ENCODE measurements at regions not wholly inside any gene's neighbourhood (a gene's known extent, or its start where the extent isn't known, plus 50 kb on each side); places are given as distances from the start of the nearest gene placed in this dataset.

- H3K9me1 ChIP-seq (replicated peaks; ENCODE audit: control insufficient read depth, extremely low read depth, insufficient read depth, low read length) = no peaks in the 10 kb centered on the region
- H3K4me3 ChIP-seq (replicated peaks in 1 of 3; ENCODE audit: insufficient read depth in 1 of 3, low read depth in 1 of 3, low read length in 3 of 3) = no peak overlapping the region
- no peaks in the 10 kb centered on the region for H4K20me1 ChIP-seq (replicated peaks; ENCODE audit: control insufficient read depth, extremely low read depth, insufficient read depth, low read length)
- H3K4me1 ChIP-seq (ENCODE audit: control insufficient read depth, extremely low read depth, insufficient read depth, low read length) = no peaks in the 10 kb centered on the region
- H3K27ac ChIP-seq (ENCODE audit: insufficient read depth, low read depth, low read length) = no peak overlapping the region
- H2AFZ ChIP-seq (ENCODE audit: low read depth, low read length) = no peak overlapping the region
- DNase-seq (ENCODE audit: low read depth, low spot score) (no peak), FAIRE-seq (no peak)
- H3K79me2 ChIP-seq (ENCODE audit: control insufficient read depth, insufficient read depth, low read length) = no peaks in the 10 kb centered on the region
- H3K9me3 ChIP-seq (replicated peaks; ENCODE audit: control insufficient read depth, insufficient read depth, low read length) = no peaks in the 10 kb centered on the region
- no peak overlapping the region for H3K9ac ChIP-seq (replicated peaks; ENCODE audit: extremely low read depth, insufficient read depth, low read length)
- no peak overlapping the region for H3K4me2 ChIP-seq (ENCODE audit: insufficient read depth, low read length)
- intact Hi-C loops (cut with micrococcal nuclease) = no loop called here
- POLR2A ChIA-PET = no interaction called here
- H3K36me3 ChIP-seq (ENCODE audit: control insufficient read depth in 2 of 2, extremely low read depth in 1 of 2, insufficient read depth in 2 of 2, low read length in 2 of 2) = no peaks in the 10 kb centered on the region
- no TSS peak for BruUV-seq (replicated peaks)
- dilution Hi-C loops (cut with MboI; ENCODE audit: extremely low pct_ligation_motif_present, low sequenced_read_pairs) = no loop called here
- CTCF ChIA-PET = no interaction called here
- no peak for TF ChIP-seq JUN (IDR thresholded peaks at IDR 0.05; ENCODE audit: borderline replicate concordance, insufficient read depth, insufficient read length, low read depth)
- no peak for TF ChIP-seq GATA2 (IDR thresholded peaks at IDR 0.05; ENCODE audit: insufficient read depth, insufficient read length, low read depth, low read length)
- TF ChIP-seq POLR2A (IDR thresholded peaks at IDR 0.05; ENCODE audit: low read depth, low read length) = no peak
- no peak for TF ChIP-seq FOS (IDR thresholded peaks at IDR 0.05; ENCODE audit: borderline replicate concordance, insufficient read depth, low read length)
- no peak for TF ChIP-seq CTCF (IDR thresholded peaks at IDR 0.05; ENCODE audit: extremely low read depth in 1 of 2, insufficient read depth in 1 of 2, low read depth in 1 of 2, low read length in 2 of 2)
- peaks cover 0 to 4% of the 10 kb centered on the region in 2 experiments for H3K27me3 ChIP-seq (ENCODE audit: control insufficient read depth in 2 of 2, insufficient read depth in 2 of 2, low read length in 2 of 2)
These were observed 61.3 kb upstream of the SLC6A6 start for GRCh38 chr3:14340960-14341708.
